Fibroblast of villous mesenchyme (primary cell): ENCODE measurements at regions not wholly inside any gene's neighbourhood (a gene's known extent, or its start where the extent isn't known, plus 50 kb on each side); places are given as distances from the start of the nearest gene placed in this dataset.
"Not testable (repeated sequence)": the region's sequence is repeated elsewhere in the genome, so short reads cannot be mapped to it uniquely, and the experiment has no call there.

Experiments used
- DNase-seq: peaks from one replicate; pipeline ENCODE4 v3.0.0-alpha.2; 2010; ENCODE audit warnings: low read depth
- H3K4me3 ChIP-seq: 2 replicates; pipeline ENCODE4 v1.5.1; 2011; ENCODE audit warnings: low read depth, mild to moderate bottlenecking, low read length
- TF ChIP-seq, protein P1 (sequence below): IDR thresholded peaks from 2 replicates; pipeline ENCODE4 v1.5.1; 2012; ENCODE audit warnings: low read depth, mild to moderate bottlenecking, low read length; ENCODE audit not compliant: insufficient read depth

DNA sequence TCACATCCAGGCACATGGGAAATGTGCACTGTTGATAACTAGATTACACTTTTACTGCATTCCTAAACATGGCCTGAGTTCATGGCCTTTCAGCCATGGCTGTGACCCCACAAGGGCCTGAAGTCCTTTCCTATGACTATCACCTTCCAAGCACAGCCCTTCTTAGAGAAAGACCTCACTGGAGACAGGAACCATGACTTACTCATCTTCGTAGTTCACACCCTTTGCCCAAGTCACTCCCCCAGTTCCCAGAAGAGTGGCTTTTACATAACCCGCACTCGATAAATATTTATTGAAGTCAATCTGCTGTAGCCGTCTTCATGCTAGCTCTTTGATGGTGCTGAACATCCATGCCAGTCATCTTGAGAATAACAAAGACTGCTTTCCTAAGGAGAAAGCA is 632.5 kb upstream of the NRP1 start:
- DNase-seq: no peak
- no peak overlapping the region for H3K4me3 ChIP-seq
- TF ChIP-seq, protein P1, sequence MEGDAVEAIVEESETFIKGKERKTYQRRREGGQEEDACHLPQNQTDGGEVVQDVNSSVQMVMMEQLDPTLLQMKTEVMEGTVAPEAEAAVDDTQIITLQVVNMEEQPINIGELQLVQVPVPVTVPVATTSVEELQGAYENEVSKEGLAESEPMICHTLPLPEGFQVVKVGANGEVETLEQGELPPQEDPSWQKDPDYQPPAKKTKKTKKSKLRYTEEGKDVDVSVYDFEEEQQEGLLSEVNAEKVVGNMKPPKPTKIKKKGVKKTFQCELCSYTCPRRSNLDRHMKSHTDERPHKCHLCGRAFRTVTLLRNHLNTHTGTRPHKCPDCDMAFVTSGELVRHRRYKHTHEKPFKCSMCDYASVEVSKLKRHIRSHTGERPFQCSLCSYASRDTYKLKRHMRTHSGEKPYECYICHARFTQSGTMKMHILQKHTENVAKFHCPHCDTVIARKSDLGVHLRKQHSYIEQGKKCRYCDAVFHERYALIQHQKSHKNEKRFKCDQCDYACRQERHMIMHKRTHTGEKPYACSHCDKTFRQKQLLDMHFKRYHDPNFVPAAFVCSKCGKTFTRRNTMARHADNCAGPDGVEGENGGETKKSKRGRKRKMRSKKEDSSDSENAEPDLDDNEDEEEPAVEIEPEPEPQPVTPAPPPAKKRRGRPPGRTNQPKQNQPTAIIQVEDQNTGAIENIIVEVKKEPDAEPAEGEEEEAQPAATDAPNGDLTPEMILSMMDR: no peak

DNA sequence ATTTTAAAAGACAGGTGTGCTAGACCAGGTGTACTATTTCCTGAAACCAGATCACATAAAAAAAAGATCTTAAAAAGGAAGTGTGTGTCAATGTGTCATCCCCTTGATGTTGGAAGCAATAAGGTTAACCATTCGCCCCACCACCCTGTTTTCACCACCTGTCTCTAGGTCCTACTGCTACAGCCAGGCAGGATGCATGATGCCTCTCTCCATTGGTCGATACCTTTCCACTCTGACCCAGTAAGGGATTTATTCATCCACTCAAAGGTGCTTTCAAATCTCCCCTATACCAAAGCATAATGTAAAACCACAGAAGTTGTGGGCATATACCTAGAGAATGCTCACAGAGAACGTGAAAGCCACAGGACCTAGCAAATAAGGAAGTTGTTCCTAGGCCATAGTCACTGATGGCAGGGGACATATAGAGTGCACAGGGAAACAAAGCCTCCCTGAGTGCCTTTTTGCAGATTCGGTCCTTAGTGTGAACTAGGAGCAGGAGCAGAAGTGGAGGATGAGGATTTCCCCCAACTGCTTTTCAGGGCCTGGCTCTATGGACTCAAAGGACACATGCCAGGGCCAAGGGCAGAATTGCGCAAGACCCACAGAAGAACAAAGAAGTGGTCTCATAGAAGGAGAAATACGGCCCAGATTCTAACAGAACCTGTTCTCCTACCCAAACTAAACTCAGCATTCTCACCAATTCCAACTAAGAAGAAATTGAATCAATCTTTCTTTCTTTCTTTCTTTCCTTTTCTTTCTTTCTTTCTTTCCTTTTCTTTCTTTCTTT is 631.5 kb upstream of the NRP1 start:
- TF ChIP-seq, protein P1: no peak
- no peak overlapping the region for H3K4me3 ChIP-seq
- DNase-seq: no peak

DNA sequence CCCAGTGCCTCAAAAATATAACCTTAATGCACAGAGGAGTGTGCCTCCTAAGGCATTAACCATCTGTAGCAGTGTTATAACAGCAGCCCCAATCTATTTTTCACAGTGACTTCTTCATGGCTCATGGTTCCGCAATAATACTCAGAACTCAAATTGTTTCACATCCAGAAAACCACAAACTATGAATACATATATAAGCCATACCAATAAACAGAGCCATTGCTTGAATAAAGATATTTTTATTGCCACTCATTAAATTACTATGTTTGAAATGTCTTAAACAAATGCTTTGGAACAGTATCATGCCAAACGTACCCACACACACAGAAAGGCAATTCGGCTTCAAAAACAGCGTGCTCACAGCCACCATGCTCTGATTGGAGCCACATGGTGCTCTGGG is 629.3 kb upstream of the NRP1 start:
- DNase-seq: no peak
- TF ChIP-seq, protein P1: no peak
- no peak overlapping the region for H3K4me3 ChIP-seq

DNA sequence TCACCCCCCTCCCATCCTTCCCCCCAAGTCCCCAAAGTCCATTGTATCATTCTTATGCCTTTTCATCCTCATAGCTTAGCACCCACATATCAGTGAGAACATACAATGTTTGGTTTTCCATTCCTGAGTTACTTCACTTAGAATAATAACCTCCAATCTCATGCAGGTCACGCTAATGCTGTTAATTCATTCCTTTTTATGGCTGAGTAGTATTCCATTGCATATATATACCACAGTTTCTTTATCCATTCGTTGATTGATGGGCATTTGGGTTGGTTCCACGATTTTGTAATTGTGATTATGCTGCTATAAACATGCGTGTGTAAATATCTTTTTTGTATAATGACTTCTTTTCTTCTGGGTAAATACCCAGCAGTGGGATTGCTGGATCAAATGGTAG is 621.9 kb upstream of the NRP1 start:
- not testable (repeated sequence) for H3K4me3 ChIP-seq, DNase-seq

DNA sequence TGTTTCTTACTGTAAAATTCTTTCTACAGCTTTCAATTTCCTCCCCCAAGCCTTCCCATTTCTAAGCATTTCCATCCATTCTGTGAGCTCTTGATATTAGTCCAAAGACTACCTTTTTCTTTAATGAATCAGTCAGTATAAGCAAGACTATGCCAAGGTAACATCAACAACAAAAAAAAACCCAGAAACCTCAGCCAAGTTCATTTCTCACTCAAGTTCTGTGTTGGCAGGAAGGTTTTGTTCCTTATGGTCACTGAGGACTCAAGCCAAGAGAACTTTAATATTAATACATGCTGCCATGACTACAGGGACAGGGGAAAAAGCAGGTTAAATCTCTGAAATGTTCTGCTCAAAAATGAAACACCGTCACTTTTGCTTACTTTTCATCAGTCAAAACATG is 621.2 kb upstream of the NRP1 start:
- TF ChIP-seq, protein P1: no peak
- no peak for DNase-seq
- H3K4me3 ChIP-seq: no peak overlapping the region

DNA sequence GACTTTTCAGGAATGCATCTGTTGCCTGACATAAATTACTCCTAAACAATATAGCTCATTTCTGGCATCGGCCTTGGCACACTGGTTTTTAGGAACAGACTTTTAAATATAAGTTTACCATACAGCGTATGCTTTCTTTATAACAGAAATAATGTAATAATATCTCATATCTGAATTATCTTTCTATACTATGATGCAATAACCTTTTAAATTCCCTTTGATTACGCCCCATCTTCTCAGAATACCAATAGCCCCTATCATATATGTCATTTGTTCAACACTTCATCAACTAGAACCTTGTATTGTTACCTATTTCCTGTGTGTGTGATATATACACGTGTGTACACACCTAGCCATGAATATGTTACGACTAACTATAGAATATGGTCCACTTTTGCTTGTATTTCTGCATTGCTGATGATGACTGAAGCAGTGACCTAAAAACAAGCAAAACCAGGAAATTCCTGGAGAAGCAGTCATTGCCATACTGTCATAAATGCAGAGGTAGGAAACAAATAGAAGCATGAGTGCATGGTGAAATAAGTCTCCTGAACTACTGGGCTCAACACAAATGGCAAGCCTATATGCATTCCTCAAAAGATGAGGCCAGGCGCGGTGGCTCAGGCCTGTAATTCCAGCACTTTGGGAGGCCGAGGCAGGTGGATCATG is 618.4 kb upstream of the NRP1 start:
- TF ChIP-seq, protein P1: no peak
- no peak overlapping the region for H3K4me3 ChIP-seq

DNA sequence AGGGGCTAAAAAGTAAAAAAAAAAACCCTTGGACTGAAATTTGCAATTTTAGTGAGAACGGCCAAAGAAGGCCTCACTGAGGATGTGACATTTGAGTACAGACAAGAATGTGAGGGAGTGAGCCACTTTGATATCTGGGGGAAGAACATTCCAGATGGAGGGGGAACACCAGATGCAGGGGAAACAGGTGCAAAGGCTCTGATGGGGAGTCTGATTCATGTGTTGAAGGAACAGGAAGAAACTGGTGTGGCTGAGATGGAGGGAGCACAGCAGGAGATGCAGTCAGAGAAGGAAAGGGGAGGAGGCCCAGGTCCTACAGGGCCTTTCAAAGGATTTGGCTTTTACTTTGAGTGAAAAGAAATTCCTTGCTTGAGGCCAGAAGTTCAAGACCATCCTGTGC is 615.7 kb upstream of the NRP1 start:
- DNase-seq: no peak
- no peak overlapping the region for H3K4me3 ChIP-seq
- TF ChIP-seq, protein P1: no peak

More for the DNA sequence above, 618.4 kb upstream of the NRP1 start:
- peak; percentile 51 for DNase-seq
